GM19043 (cell line): ENCODE measurements at regions not wholly inside any gene's neighbourhood (a gene's known extent, or its start where the extent isn't known, plus 50 kb on each side); places are given as distances from the start of the nearest gene placed in this dataset.

Experiments used
- ATAC-seq: cut with Tn5 transposase; IDR thresholded peaks from one replicate; pipeline ENCODE4 v1.9.1; 2021; ENCODE audit warnings: low read depth; ENCODE audit not compliant: unreplicated experiment

DNA sequence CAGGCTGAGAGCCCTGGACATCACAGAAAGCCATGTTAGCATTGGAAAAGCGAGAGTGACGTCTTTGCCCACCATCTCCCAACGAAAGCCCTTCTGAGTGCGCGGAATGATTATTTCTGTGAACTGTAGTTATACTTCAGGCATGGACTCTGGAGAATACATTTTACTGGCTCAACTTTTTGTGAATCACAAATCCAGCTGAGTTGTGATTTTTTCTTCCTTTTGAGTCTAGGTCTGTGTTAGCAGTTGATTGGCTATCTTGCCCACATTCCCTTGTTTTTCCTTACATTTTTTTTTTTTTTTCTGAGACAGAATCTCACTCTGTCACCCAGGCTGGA lies 183.1 kb downstream of the INO80D start:
- no peak for ATAC-seq

DNA sequence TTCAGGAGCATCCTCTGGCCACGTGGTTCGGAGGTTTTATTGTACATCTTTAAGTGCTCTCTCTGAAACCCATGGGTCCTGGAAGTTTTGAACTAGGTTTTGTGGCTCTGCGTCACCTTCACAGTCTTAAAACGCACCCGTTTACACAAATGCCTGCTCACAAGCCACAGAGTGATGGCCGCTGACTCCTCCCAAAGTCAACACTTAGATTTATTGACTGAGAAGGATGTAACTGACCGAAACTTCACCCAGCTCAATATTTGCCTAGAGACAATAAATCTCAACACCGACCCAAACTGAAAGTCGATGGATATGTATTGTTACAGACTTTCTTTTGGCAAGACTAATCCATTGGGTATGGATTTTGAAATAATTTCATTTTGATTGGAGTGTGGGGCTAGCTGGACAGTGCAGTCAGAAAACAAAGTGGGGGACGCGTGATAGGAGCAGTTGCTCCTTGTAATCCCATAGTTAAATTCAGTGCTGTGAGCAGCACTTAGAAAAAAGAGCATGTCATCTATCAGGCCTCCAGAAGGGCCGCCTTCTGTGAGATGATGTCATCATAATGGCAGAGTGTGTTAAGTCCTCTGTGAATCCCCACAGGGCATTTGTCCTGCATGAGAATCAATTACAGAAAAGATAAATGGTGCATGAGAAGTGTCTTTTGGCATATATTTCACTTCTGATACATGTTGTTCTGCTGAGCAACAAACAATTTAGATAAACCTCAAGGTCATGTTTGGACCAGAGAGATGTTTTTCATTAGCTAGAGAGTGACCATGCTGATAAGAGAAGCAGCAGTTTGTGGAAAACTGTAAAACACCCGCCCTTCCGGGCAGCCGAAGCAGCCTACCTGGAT lies 183.7 kb downstream of the INO80D start:
- no peak for ATAC-seq

GRCh38 chr2:205901491-205901890 lies 184.5 kb downstream of the INO80D start:
- ATAC-seq: no peak

DNA sequence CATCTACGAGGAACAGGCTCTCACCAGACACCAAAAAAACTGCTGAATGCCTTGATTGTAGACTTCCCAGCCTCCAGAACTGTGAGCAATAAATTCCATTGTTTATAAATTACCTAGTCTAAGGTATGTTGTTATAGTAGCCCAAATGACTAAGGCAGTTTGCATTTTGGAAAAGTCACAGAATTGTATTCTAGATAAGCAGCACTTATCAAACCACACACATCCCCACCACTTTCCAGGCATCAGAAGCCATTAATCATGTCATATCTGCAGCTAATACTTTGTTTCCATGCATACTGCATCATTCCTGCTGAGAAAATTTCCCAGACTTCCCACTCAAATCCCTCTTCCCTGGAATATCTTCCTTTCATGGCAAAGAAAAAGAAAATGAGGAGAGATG lies 187.2 kb downstream of the INO80D start:
- no peak for ATAC-seq

DNA sequence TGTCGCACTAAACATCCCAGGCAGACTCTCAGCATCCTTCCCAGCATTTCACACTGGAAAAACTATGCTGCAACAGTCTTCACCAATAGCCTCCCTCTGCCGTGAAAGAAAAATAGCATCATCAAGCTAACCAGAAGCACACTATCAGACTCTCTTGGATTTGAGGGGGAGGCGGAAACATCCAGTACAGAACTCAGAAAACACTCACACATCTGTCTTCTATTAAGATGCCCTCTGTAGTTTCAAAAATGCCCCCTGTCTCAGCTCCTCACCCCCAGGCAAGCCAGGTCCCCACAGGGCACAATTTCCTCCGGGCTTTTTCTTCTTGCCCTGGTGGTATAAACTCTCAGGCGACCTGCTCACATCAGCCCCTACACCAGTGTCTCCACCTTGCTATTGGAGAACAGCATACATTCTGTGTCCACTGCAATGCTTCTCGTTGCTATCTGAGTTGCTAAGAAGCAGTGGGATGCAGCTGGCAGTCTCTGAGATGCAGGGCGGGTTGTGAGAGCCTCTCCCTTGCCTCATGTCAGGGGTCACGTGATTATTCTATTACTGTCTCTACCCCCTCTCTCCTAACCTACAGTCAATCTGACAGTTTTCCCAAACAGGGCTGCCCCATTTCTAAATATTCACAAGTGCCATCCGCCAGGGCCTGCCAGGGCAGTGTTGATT lies 189.9 kb downstream of the INO80D start:
- no peak for ATAC-seq

GRCh38 chr2:205892665-205893259 lies 193.2 kb downstream of the INO80D start:
- ATAC-seq: no peak

DNA sequence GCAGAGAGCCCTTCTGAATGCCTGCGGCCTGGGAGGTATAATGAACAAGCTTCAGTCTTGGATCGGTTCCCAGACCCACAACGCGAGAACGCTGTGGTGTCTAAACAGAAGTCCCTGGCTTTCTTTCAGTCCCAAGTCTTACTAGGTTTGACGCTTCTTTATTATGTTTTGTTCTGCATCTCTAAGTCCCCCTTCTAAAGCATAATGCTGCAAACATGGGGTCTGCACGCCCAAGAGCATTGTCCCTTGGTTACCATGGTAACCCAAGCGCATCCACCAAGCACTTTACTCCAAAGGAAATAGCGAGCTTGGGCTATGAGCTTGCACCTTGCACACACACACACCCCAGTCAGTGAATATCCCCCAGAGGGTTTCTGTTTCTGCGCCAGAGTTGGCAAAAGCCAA lies 193.7 kb downstream of the INO80D start:
- ATAC-seq: no peak

- no peak for ATAC-seq
Observed at GRCh38 chr2:205889114-205889513, 196.9 kb downstream of the INO80D start.

GRCh38 chr2:205887637-205888036 lies 198.3 kb downstream of the INO80D start:
- no peak for ATAC-seq

- ATAC-seq: no peak
Observed at GRCh38 chr2:205885492-205886099, 200.4 kb downstream of the INO80D start.

DNA sequence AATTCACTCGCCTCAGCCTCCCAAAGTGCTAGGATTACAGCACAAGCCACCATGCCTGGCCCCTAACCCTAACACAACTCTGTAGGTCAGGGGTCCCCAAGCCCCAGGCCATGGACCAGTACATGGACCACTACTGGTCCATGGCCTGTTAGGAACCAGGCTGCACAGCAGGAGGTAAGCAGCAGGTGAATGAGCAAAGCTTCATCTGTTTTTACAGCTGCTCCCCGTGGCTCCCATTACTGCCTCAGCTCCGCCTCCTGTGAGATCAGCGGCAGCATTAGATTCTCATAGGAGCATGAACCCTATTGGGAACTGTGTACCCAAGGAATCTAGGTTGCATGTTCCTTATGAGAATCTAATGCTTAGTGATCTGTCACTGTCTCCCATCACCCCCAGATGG lies 201.7 kb downstream of the NRP2 start:
- no peak for ATAC-seq

GRCh38 chr2:205882806-205883425 lies 200.6 kb downstream of the NRP2 start:
- no peak for ATAC-seq

DNA sequence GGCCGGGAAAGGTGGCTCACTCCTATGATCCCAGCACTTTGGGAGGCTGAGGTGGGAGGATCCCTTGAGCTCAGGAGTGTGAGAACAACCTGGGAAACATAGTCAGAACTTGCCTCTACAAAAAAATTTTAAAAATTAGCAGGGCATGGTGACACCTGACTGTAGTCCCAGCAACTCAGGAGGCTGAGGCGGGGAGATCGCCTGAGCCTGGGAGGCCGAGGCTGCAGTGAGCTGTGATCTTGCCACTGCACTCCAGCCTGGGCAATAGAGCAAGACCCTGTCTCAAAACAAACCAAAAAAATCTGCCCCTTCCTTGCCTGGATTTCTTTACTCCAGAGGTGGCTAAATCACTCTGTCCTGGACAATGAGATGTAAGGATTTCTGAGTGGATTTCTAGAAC lies 197.7 kb downstream of the NRP2 start:
- ATAC-seq: no peak

DNA sequence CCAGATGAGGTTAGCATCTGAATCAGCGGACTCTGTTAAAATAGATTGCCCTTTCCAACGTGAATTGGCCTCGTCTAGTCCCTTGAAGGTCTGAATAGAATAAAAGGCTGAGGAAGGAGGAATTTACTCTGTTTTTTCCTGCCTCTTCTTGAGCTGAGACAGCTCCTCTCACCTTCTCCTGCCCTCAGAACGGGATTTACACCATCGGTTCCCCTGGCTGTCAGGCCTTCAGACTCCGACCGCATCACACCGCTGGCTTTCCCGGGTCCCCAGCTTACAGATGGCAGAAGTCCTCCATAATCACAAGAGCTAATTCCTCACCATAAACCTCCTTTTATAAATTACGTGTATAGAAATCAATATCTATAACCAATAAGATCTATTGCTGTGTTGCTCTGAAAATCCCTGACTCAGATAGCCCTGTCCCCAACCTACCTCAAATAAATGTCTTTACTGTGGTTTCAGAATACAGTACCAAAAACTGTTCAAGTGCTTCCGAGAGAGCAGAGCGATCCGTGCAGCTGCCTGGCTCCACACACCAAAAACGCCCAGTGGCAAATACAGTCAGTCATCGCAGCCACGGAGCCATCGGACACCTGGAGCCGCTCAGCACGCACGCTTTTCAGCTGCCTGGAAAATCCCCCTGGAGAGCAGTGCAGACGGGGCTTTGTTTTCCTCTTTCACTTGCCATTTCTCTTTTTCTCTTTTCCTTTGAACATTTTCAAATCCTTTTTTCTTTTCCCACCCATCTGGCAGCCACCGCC lies 196.9 kb downstream of the NRP2 start:
- no peak for ATAC-seq

DNA sequence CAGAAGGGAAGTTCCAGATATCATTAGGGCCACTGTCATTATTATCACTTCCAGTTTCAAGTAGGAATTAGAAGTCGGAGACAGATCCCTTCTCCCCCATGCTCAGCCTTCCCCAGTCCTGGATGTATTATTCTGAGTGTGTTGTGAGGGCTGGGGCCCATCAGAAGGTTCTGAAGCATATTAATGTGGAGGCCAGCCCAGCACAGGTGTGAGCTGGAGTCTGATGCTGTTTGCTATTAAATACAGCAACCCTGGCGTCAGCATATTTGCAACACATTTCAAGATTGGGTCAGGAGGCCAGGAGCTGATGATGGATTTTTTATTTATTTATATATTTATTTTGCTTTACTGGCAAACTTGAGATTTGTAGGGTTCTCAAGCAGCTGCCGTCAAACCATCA lies 195.2 kb downstream of the NRP2 start:
- ATAC-seq: no peak

DNA sequence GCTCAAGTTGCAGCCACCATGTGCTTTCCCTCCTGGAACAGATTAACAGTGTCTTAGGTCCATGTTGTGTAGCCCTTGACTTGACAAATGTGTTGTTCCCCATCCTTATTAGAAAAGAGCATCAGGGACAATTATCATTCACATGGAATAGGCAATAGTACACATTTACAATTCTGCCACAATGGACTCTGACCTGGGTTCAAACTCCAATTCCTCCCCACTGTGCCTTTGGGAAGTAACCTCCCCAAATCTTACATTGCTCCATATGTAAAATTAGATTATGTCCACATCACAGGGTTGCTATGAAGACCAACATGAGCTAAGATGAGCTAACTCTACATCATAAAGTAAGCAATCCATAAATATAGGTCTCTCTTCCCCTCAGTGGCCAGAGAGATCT lies 193.8 kb downstream of the NRP2 start:
- ATAC-seq: no peak

DNA sequence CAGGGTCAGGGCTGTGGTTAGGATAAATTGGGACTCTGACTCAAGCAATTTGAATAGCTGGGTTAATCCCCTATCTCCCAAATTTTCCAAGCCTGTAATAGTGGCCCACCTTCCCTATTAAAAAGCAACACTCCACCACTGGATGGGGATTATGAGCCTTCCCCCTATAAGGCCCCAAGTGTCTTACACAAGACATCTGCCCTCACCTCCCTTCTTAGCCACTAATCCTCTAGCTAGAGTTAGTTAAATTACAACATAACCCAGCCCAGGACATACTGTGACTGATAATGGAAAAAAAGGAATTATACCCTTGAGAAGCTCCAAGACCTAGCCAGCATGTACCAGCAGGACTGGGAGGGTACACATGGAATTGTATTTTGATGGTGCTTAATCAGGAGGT lies 190.4 kb downstream of the NRP2 start:
- no peak for ATAC-seq

- no peak for ATAC-seq
Observed at GRCh38 chr2:205869439-205869838, 187.1 kb downstream of the NRP2 start.

DNA sequence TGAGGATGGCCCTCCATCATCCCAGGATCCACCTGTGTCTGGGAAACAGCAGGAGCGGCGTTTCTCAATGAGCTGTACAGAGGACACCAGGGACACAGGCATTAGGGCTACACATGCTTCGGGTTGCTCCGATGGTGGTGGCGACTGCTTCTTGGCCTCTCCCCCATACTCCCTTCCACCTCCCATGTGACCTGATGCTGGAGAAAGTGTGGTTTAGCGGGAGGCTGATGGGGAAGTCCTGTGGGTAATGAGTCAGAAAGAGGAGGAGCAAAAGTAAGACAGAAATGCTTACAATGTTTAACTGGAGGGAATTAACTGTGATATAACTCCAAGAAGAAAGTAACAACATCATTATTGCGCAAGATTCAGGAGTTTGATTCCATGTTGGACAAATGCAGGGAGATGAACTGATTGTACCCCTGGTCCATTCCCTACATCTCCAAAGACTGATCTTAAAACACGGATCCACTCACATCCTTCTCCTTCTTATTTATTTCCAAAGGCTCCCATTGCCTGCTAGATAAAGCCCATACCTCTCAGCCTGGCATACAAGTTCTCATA lies 186.6 kb downstream of the NRP2 start:
- ATAC-seq: peak; percentile 78

DNA sequence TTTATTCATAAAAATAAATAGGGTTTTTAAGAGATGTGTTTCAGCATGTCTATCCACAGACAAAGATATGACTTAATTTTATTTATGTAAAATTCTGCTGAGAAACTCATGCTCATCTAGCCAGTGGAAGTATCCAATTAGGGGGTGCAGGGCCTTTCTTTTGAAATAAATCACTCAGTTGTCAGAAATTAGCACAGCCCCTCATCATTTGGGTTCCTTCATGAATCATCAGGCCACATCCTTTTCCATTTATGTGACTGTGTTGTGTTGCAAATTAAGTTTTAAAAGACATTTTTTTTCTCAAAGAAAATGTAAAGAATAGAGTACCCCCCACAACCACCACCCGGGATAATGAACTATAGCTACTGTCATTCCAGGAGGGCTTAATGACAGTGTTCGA lies 185.8 kb downstream of the NRP2 start:
- ATAC-seq: no peak
